ENCODE measurements at regions not wholly inside any gene's neighbourhood (a gene's known extent, or its start where the extent isn't known, plus 50 kb on each side); places are given as distances from the start of the nearest gene placed in this dataset.
A peak's percentile ranks its signal among the peaks of the same experiment; 100 is the strongest.
"Not testable (repeated sequence)": the region's sequence is repeated elsewhere in the genome, so short reads cannot be mapped to it uniquely, and the experiment has no call there.

DNA sequence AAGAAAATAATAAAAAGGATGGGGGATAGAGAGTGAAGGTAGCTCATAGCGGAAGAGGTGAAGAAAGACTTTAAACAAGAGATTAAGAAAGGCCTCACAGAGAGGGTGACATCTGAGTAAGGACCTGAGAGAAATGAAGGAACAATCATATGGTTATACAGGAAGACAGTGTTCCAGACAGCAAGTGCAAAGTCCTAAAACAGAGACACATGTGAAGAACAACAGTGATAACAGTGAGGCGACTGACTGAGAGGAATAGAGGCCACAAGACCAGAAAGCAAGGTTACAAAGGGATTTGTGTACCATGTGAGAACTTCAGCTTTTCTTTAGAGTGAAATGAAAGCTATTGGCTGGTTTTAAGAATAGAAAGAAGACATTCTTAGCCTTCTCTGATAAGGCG is 141.6 kb upstream of the PALMD start:
- H2AK5ac ChIP-seq (ENCODE audit: low read depth, low read length): no peak overlapping the region
- H2AFZ ChIP-seq (ENCODE audit: low read length): no peak overlapping the region
- H2BK15ac ChIP-seq (ENCODE audit: low read length): no peak overlapping the region
- H3K4me3 ChIP-seq (ENCODE audit: low read length in 2 of 2): no peak overlapping the region
- no peak overlapping the region for H3K14ac ChIP-seq (ENCODE audit: low read length)
- H4K91ac ChIP-seq (ENCODE audit: low read depth, low read length, poor library complexity): no peak overlapping the region
- no peaks in the 10 kb centered on the region for H3K36me3 ChIP-seq (replicated peaks in 1 of 2; ENCODE audit: control insufficient read depth in 2 of 2, insufficient read depth in 2 of 2, low read length in 2 of 2)
- H4K8ac ChIP-seq (ENCODE audit: low read depth, low read length): no peak overlapping the region
- H3K9ac ChIP-seq (ENCODE audit: low read depth, low read length, poor library complexity): no peak overlapping the region
- H2BK12ac ChIP-seq (ENCODE audit: low read length): no peak overlapping the region
- H2BK5ac ChIP-seq (ENCODE audit: low read length): no peak overlapping the region
- no peak overlapping the region for H3K4ac ChIP-seq (ENCODE audit: low read length)
- no peaks in the 10 kb centered on the region for H3K27me3 ChIP-seq (ENCODE audit: control insufficient read depth in 3 of 3, insufficient read depth in 3 of 3, low read depth in 1 of 3, low read length in 3 of 3)
- H3K27ac ChIP-seq (replicated peaks; ENCODE audit: low read length): no peak overlapping the region
- H3K79me1 ChIP-seq (ENCODE audit: low read depth, low read length): no peaks in the 10 kb centered on the region
- no peaks in the 10 kb centered on the region for H3K9me3 ChIP-seq (replicated peaks in 1 of 2; ENCODE audit: control insufficient read depth in 2 of 2, insufficient read depth in 1 of 2, low read depth in 1 of 2, low read length in 2 of 2)
- H3K4me2 ChIP-seq (ENCODE audit: insufficient read depth, low read length, poor library complexity, severe bottlenecking): no peak overlapping the region
- DNase-seq (ENCODE audit: low spot score): no peak
- no peak overlapping the region for H3K23ac ChIP-seq (ENCODE audit: low read depth, low read length, poor library complexity)
- no peak overlapping the region for H3K18ac ChIP-seq (ENCODE audit: low read length)
- no peaks in the 10 kb centered on the region for H3K4me1 ChIP-seq (ENCODE audit: control insufficient read depth in 2 of 2, insufficient read depth in 1 of 2, low read depth in 1 of 2, low read length in 2 of 2)
- no peak overlapping the region for H2BK120ac ChIP-seq (ENCODE audit: low read depth, low read length)
- WGBS, 2 donors (ENCODE audit: extremely low coverage in 2 of 2, insufficient read length in 2 of 2, insufficient replicate concordance in 1 of 2): 100% methylated on average over 1 of the region's 3 CpGs; no CpG with 5 or more reads in 1 of the 2 donors

DNA sequence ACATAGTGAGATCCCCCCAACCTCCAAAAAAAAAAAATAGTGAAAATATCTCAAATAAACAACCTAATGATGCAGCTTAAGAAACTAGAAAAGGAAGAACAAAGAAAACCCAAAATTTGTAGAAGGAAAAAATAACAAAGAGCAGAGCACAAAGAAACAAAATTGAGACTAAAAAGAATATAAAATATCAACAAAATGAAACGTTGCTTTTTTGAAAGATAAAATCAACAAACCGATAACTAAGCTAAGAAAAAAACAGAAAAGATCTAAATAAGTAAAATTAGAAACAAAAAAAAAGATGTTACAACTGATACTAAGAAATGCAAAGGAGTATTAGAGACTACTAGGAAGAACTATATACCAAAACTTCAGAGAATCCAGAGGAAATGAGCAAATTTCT is 139.3 kb upstream of the PALMD start:
- Histone ChIP-seq H3K18ac (ENCODE audit: low read length) (no peak overlapping the region), H2BK120ac (ENCODE audit: low read depth, low read length) (no peak overlapping the region), H3K4me1 (ENCODE audit: control insufficient read depth in 2 of 2, insufficient read depth in 1 of 2, low read depth in 1 of 2, low read length in 2 of 2) (no peaks in the 10 kb centered on the region), H3K23ac (ENCODE audit: low read depth, low read length, poor library complexity) (no peak overlapping the region), H3K4me2 (ENCODE audit: insufficient read depth, low read length, poor library complexity, severe bottlenecking) (no peak overlapping the region), H3K4me3 (ENCODE audit: low read length in 2 of 2) (no peak overlapping the region), H3K4ac (ENCODE audit: low read length) (no peak overlapping the region), H2BK5ac (ENCODE audit: low read length) (no peak overlapping the region), H2AFZ (ENCODE audit: low read length) (no peak overlapping the region), H2BK15ac (ENCODE audit: low read length) (no peak overlapping the region), H3K27me3 (ENCODE audit: control insufficient read depth in 3 of 3, insufficient read depth in 3 of 3, low read depth in 1 of 3, low read length in 3 of 3) (no peaks in the 10 kb centered on the region), H4K8ac (ENCODE audit: low read depth, low read length) (no peak overlapping the region), H3K9me3 (replicated peaks in 1 of 2; ENCODE audit: control insufficient read depth in 2 of 2, insufficient read depth in 1 of 2, low read depth in 1 of 2, low read length in 2 of 2) (no peaks in the 10 kb centered on the region), H3K79me1 (ENCODE audit: low read depth, low read length) (no peaks in the 10 kb centered on the region), H2AK5ac (ENCODE audit: low read depth, low read length) (no peak overlapping the region), H2BK12ac (ENCODE audit: low read length) (no peak overlapping the region), H3K27ac (replicated peaks; ENCODE audit: low read length) (no peak overlapping the region), H3K36me3 (replicated peaks in 1 of 2; ENCODE audit: control insufficient read depth in 2 of 2, insufficient read depth in 2 of 2, low read length in 2 of 2) (no peaks in the 10 kb centered on the region), H4K91ac (ENCODE audit: low read depth, low read length, poor library complexity) (no peak overlapping the region), H3K14ac (ENCODE audit: low read length) (no peak overlapping the region), H3K9ac (ENCODE audit: low read depth, low read length, poor library complexity) (no peak overlapping the region)
- DNase-seq (ENCODE audit: low spot score): no peak
- WGBS, 2 donors (ENCODE audit: extremely low coverage in 2 of 2, insufficient read length in 2 of 2, insufficient replicate concordance in 1 of 2): no CpG with 5 or more reads among the region's 2 CpGs

DNA sequence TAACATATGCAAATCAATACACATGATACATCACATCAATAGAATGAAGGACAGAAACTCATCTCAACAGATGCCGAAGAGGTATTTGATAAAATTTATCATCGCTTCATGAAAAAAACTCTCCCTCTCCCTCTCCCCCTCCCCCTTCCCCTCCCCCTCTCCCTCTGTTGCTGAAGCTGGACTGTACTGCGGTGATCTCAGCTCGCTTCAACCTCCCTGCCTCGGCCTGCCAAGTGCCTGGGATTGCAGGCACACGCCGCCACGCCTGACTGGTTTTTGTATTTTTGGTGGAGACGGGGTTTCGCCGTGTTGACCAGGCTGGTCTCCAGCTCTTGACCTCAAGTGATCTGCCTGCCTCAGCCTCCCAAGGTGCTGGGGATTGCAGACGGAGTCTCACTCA is 138.5 kb upstream of the PALMD start:
- not testable (repeated sequence) for H2BK5ac ChIP-seq (ENCODE audit: low read length); H3K9ac ChIP-seq (ENCODE audit: low read depth, low read length, poor library complexity); H3K14ac ChIP-seq (ENCODE audit: low read length); H2AFZ ChIP-seq (ENCODE audit: low read length); H2BK120ac ChIP-seq (ENCODE audit: low read depth, low read length); DNase-seq (ENCODE audit: low spot score); H2AK5ac ChIP-seq (ENCODE audit: low read depth, low read length); H3K18ac ChIP-seq (ENCODE audit: low read length); H3K36me3 ChIP-seq (replicated peaks in 1 of 2; ENCODE audit: control insufficient read depth in 2 of 2, insufficient read depth in 2 of 2, low read length in 2 of 2); H3K9me3 ChIP-seq (replicated peaks in 1 of 2; ENCODE audit: control insufficient read depth in 2 of 2, insufficient read depth in 1 of 2, low read depth in 1 of 2, low read length in 2 of 2); H3K27me3 ChIP-seq (ENCODE audit: control insufficient read depth in 3 of 3, insufficient read depth in 3 of 3, low read depth in 1 of 3, low read length in 3 of 3); H3K4ac ChIP-seq (ENCODE audit: low read length); H3K23ac ChIP-seq (ENCODE audit: low read depth, low read length, poor library complexity); H3K4me2 ChIP-seq (ENCODE audit: insufficient read depth, low read length, poor library complexity, severe bottlenecking); H3K27ac ChIP-seq (replicated peaks; ENCODE audit: low read length); H3K4me1 ChIP-seq (ENCODE audit: control insufficient read depth in 2 of 2, insufficient read depth in 1 of 2, low read depth in 1 of 2, low read length in 2 of 2); H4K8ac ChIP-seq (ENCODE audit: low read depth, low read length); H2BK15ac ChIP-seq (ENCODE audit: low read length); H2BK12ac ChIP-seq (ENCODE audit: low read length); H4K91ac ChIP-seq (ENCODE audit: low read depth, low read length, poor library complexity); H3K4me3 ChIP-seq (ENCODE audit: low read length in 2 of 2); H3K79me1 ChIP-seq (ENCODE audit: low read depth, low read length)
- WGBS, 2 donors (ENCODE audit: extremely low coverage in 2 of 2, insufficient read length in 2 of 2, insufficient replicate concordance in 1 of 2): no CpG with 5 or more reads among the region's 12 CpGs

DNA sequence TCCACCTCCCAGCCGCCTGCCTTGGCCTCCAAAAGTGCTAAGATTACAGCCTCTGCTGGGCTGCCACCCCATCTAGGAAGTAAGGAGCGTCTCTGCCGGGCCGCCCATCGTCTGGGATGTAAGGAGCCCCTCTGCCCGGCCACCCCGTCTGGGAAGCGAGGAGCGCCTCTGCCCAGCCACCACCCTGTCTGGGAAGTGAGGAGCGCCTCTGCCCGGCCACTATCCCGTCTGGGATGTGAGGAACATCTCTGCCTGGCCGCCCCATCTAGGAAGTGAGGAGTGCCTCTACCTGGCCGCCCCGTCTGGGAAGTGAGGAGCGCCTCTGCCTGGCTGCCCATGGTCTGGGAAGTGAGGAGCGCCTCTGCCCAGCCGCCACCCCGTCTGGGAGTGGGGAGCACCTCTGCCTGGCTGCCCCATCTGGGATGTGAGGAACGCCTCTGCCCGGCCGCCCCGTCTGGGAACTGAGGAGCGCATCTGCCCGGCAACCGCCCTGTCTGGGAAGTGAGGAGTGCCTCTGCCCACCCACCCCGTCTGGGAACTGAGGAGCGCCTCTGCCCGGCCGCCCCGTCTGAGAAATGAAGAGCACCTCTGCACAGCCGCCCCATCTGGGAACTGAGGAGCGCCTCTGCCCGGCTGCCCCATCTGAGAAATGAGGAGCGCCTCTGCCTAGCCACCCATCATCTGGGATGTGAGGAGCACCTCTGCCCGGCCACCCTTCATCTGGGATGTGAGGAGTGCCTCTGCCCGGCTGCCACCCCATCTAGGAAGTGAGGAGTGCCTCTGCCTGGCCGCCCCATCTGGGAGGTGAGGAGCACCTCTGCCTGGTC is 137.8 kb upstream of the PALMD start:
- WGBS, 2 donors (ENCODE audit: extremely low coverage in 2 of 2, insufficient read length in 2 of 2, insufficient replicate concordance in 1 of 2): no CpG with 5 or more reads among the region's 38 CpGs
- no peaks in the 10 kb centered on the region for H3K36me3 ChIP-seq (replicated peaks in 1 of 2; ENCODE audit: control insufficient read depth in 2 of 2, insufficient read depth in 2 of 2, low read length in 2 of 2)
- no peak overlapping the region for H2AFZ ChIP-seq (ENCODE audit: low read length)
- peak overlapping the region; percentile 21 for H3K14ac ChIP-seq (ENCODE audit: low read length)
- no peaks in the 10 kb centered on the region for H3K9me3 ChIP-seq (replicated peaks in 1 of 2; ENCODE audit: control insufficient read depth in 2 of 2, insufficient read depth in 1 of 2, low read depth in 1 of 2, low read length in 2 of 2)
- DNase-seq (ENCODE audit: low spot score): no peak
- no peak overlapping the region for H2BK15ac ChIP-seq (ENCODE audit: low read length)
- H3K4me3 ChIP-seq (ENCODE audit: low read length in 2 of 2): no peak overlapping the region
- no peak overlapping the region for H3K4ac ChIP-seq (ENCODE audit: low read length)
- H3K27me3 ChIP-seq (ENCODE audit: control insufficient read depth in 3 of 3, insufficient read depth in 3 of 3, low read depth in 1 of 3, low read length in 3 of 3): no peaks in the 10 kb centered on the region
- H3K79me1 ChIP-seq (ENCODE audit: low read depth, low read length): no peaks in the 10 kb centered on the region
- no peak overlapping the region for H4K8ac ChIP-seq (ENCODE audit: low read depth, low read length)
- no peak overlapping the region for H2AK5ac ChIP-seq (ENCODE audit: low read depth, low read length)
- no peak overlapping the region for H3K27ac ChIP-seq (replicated peaks; ENCODE audit: low read length)
- no peak overlapping the region for H3K18ac ChIP-seq (ENCODE audit: low read length)
- H2BK120ac ChIP-seq (ENCODE audit: low read depth, low read length): no peak overlapping the region
- H2BK12ac ChIP-seq (ENCODE audit: low read length): no peak overlapping the region
- H4K91ac ChIP-seq (ENCODE audit: low read depth, low read length, poor library complexity): no peak overlapping the region
- H3K23ac ChIP-seq (ENCODE audit: low read depth, low read length, poor library complexity): no peak overlapping the region
- H3K9ac ChIP-seq (ENCODE audit: low read depth, low read length, poor library complexity): no peak overlapping the region
- H3K4me2 ChIP-seq (ENCODE audit: insufficient read depth, low read length, poor library complexity, severe bottlenecking): no peak overlapping the region
- no peaks in the 10 kb centered on the region for H3K4me1 ChIP-seq (ENCODE audit: control insufficient read depth in 2 of 2, insufficient read depth in 1 of 2, low read depth in 1 of 2, low read length in 2 of 2)
- H2BK5ac ChIP-seq (ENCODE audit: low read length): no peak overlapping the region

Data from neuronal stem cell (in vitro differentiated cells).